HUES48 (cell line): ENCODE measurements at regions not wholly inside any gene's neighbourhood (a gene's known extent, or its start where the extent isn't known, plus 50 kb on each side); places are given as distances from the start of the nearest gene placed in this dataset.
A peak's percentile ranks its signal among the peaks of the same experiment; 100 is the strongest.
"Not testable (repeated sequence)": the region's sequence is repeated elsewhere in the genome, so short reads cannot be mapped to it uniquely, and the experiment has no call there.

ENCODE experiments used
- H3K27ac ChIP-seq: one replicate; pipeline ENCODE4 v1.7.0; 2013; ENCODE audit warnings: low read depth, low read length, inconsistent platforms
- H3K27me3 ChIP-seq: 2 replicates; pipeline ENCODE4 v1.6.1; 2013; ENCODE audit warnings: mild to moderate bottlenecking, low read length; ENCODE audit not compliant: control insufficient read depth, insufficient read depth
- H3K36me3 ChIP-seq: 2 replicates; pipeline ENCODE4 v1.6.1; 2013; ENCODE audit warnings: low read length; ENCODE audit not compliant: control insufficient read depth, insufficient read depth
- H3K4me1 ChIP-seq: 2 replicates; pipeline ENCODE4 v1.6.1; 2013; ENCODE audit warnings: mild to moderate bottlenecking, low read length; ENCODE audit not compliant: control insufficient read depth, insufficient read depth
- H3K4me3 ChIP-seq: 2 replicates; pipeline ENCODE4 v1.5.1; 2013; ENCODE audit warnings: mild to moderate bottlenecking, low read depth, low read length
- H3K9ac ChIP-seq: 2 replicates; pipeline ENCODE4 v1.6.1; 2013; ENCODE audit warnings: mild to moderate bottlenecking, low read depth, low read length, moderate library complexity
- H3K9me3 ChIP-seq: 2 replicates; pipeline ENCODE4 v1.6.1; 2013; ENCODE audit warnings: low read length; ENCODE audit not compliant: control insufficient read depth, insufficient read depth

GRCh38 chr5:104024538-104024937 lies 461.9 kb upstream of the NUDT12 start:
- H3K36me3 ChIP-seq, result no peaks in the 10 kb centered on the region
- no peak overlapping the region for H3K9ac ChIP-seq
- no peak overlapping the region for H3K27ac ChIP-seq
- no peaks in the 10 kb centered on the region for H3K4me1 ChIP-seq
- peaks cover 25% of the 10 kb centered on the region for H3K9me3 ChIP-seq
- no peaks in the 10 kb centered on the region for H3K27me3 ChIP-seq
- no peak overlapping the region for H3K4me3 ChIP-seq

GRCh38 chr5:104023739-104024138 lies 461.1 kb upstream of the NUDT12 start:
- Histone ChIP-seq H3K4me1 (no peaks in the 10 kb centered on the region), H3K9me3 (peaks cover 22% of the 10 kb centered on the region), H3K4me3 (no peak overlapping the region), H3K36me3 (no peaks in the 10 kb centered on the region), H3K27ac (no peak overlapping the region), H3K9ac (no peak overlapping the region), H3K27me3 (no peaks in the 10 kb centered on the region)

GRCh38 chr5:104019956-104020355 lies 457.4 kb upstream of the NUDT12 start:
- Histone ChIP-seq H3K4me1 (no peaks in the 10 kb centered on the region), H3K9me3 (peaks cover 21% of the 10 kb centered on the region), H3K36me3 (no peaks in the 10 kb centered on the region), H3K4me3 (no peak overlapping the region), H3K27me3 (no peaks in the 10 kb centered on the region), H3K9ac (no peak overlapping the region), H3K27ac (no peak overlapping the region)

GRCh38 chr5:104018299-104018698 lies 455.7 kb upstream of the NUDT12 start:
- no peaks in the 10 kb centered on the region for H3K27me3 ChIP-seq
- no peaks in the 10 kb centered on the region for H3K4me1 ChIP-seq

DNA sequence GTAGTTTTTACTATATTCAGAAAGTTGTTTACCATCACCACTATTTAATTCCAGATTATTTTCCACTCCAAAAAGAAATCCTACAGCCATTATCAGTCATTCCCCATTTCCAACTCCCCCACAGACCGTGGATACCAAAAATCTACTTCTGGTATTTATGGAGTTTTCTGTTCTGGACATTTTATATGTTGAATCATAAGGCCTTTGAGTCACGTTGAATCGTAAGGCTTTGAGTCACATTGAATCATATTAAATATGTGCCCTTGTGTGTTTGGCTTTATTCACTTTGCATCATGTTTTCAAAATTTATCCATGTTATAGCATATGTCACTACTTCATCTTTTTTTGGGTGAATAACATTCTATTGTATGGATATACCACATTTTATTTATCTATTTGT lies 454.1 kb upstream of the NUDT12 start:
- no peak overlapping the region for H3K27ac ChIP-seq
- H3K4me1 ChIP-seq, result no peaks in the 10 kb centered on the region
- H3K27me3 ChIP-seq, result no peaks in the 10 kb centered on the region
- H3K36me3 ChIP-seq, result no peaks in the 10 kb centered on the region
- H3K9me3 ChIP-seq, result peaks cover 21% of the 10 kb centered on the region
- H3K4me3 ChIP-seq, result no peak overlapping the region
- no peak overlapping the region for H3K9ac ChIP-seq

More at GRCh38 chr5:104018299-104018698, 455.7 kb upstream of the NUDT12 start:
- Histone ChIP-seq H3K36me3 (no peaks in the 10 kb centered on the region), H3K27ac (no peak overlapping the region), H3K9ac (no peak overlapping the region), H3K4me3 (no peak overlapping the region), H3K9me3 (peaks cover 21% of the 10 kb centered on the region)

DNA sequence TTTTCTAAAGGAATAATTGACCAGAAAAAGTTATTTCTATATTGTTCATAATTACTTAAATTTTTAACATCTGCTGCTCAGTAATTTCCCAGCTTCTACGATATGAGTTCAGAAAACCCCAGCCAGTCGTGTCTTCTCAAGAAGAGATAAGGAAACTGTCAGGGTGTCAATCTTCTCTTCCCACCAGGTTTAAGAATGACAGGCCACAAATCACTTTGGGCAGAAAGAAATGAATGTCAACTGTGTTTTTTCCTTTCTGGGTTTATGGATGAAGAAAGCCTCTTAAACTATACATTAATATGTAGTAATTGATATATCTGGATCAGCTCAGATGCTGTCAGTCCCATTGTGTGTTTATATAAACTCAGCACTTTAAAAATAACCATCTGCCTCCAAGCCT lies 453.2 kb upstream of the NUDT12 start:
- H3K27me3 ChIP-seq, result no peaks in the 10 kb centered on the region
- no peak overlapping the region for H3K27ac ChIP-seq
- no peak overlapping the region for H3K4me3 ChIP-seq
- H3K9ac ChIP-seq, result no peak overlapping the region
- no peaks in the 10 kb centered on the region for H3K4me1 ChIP-seq
- peaks cover 21% of the 10 kb centered on the region for H3K9me3 ChIP-seq
- H3K36me3 ChIP-seq, result no peaks in the 10 kb centered on the region

GRCh38 chr5:104002783-104003182 lies 440.2 kb upstream of the NUDT12 start:
- not testable (repeated sequence) for H3K4me1 ChIP-seq, H3K9me3 ChIP-seq, H3K27ac ChIP-seq, H3K27me3 ChIP-seq, H3K36me3 ChIP-seq, H3K4me3 ChIP-seq, H3K9ac ChIP-seq

GRCh38 chr5:104001136-104001535 lies 438.5 kb upstream of the NUDT12 start:
- Histone ChIP-seq H3K9me3 (no peaks in the 10 kb centered on the region), H3K4me3 (no peak overlapping the region), H3K27ac (no peak overlapping the region), H3K36me3 (no peaks in the 10 kb centered on the region), H3K4me1 (no peaks in the 10 kb centered on the region), H3K9ac (no peak overlapping the region), H3K27me3 (no peaks in the 10 kb centered on the region)

DNA sequence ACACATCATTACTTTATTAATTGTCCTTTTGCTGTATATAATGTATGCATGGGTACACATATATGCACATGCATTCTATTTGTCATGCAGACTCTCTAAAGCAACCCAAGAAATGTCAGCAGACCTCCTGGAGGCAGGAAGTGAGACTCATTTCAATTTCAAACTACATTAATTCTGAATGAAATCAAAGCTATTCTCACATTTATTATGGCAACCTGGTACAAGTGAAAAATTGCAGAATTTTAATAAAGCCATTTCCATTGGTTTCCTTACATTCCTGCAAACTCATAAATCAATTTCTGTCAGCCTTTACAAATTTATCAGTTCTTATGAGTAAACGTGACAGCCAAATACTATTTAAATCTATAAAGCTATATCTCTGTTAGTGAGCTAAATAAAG lies 430.4 kb upstream of the NUDT12 start:
- H3K4me3 ChIP-seq, result no peak overlapping the region
- H3K9ac ChIP-seq, result no peak overlapping the region
- H3K27ac ChIP-seq, result peak overlapping the region; percentile 43

DNA sequence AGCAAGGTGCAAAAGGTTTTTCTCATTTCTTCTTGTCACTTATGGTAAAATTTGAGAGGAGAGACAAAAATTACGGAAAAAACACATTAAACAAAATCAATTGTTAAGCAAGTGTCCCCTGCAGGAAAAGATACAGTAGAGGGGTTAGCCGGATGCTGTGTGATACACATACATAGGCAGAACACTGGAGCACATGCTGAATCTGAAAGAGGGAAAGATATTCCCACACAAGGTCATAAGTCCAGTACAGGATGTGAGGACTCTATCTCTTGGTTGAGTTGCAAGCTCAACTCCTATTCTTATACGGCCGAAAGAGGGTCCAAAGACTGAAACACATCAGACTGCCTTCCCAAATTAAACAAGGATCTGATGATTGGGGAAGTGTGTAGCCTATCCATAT lies 427.5 kb upstream of the NUDT12 start:
- H3K27ac ChIP-seq, result no peak overlapping the region
- H3K4me3 ChIP-seq, result no peak overlapping the region

More for the DNA sequence above, 430.4 kb upstream of the NUDT12 start:
- Histone ChIP-seq H3K4me1 (peaks cover 33% of the 10 kb centered on the region), H3K27me3 (no peaks in the 10 kb centered on the region), H3K9me3 (no peaks in the 10 kb centered on the region), H3K36me3 (no peaks in the 10 kb centered on the region)

DNA sequence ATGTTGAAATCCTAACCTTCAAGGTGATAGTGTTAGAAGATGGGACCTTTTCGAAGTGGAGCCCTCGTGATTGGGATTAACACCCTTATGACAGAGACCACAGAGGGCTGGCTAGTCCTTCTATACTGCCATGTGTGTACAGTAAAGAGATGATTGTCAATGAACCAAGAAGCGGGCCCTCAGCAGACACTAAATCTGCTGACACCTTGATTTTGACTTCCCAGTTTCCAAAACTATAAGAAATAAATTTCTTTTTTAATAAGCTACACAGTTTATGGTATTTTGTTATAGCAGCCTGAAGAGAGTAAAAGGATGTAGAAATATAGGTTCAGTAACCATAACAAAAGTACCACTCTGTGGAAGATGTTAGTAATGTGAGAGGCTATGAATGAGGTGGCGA lies 419.0 kb upstream of the NUDT12 start:
- Histone ChIP-seq H3K9ac (no peak overlapping the region), H3K9me3 (no peaks in the 10 kb centered on the region), H3K27me3 (no peaks in the 10 kb centered on the region), H3K27ac (no peak overlapping the region), H3K4me1 (no peaks in the 10 kb centered on the region), H3K36me3 (no peaks in the 10 kb centered on the region), H3K4me3 (no peak overlapping the region)

More for the DNA sequence above, 427.5 kb upstream of the NUDT12 start:
- H3K27me3 ChIP-seq, result no peaks in the 10 kb centered on the region
- no peak overlapping the region for H3K9ac ChIP-seq
- no peaks in the 10 kb centered on the region for H3K9me3 ChIP-seq
- H3K36me3 ChIP-seq, result no peaks in the 10 kb centered on the region
- H3K4me1 ChIP-seq, result peaks cover 30% of the 10 kb centered on the region

DNA sequence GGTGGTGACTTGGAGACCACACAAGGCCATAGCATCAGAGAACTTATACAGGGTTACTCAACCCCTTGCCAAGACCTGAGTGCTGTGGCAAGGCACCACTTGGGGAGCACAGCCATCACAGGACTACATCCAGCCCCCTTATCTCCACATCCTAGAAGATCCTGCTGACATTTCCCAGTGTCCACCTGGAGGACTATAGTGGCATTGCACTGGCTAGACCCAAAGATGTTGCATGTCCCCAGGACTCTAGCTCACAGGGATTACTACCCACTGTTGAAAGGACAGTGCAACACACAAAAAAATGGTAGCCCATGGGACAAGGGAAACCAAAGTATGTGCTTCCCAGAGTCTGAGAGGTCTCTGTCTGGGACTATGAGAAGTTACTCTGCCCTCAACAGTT lies 411.1 kb upstream of the NUDT12 start:
- Histone ChIP-seq H3K4me3 (no peak overlapping the region), H3K4me1 (no peaks in the 10 kb centered on the region), H3K27ac (no peak overlapping the region), H3K9ac (no peak overlapping the region), H3K36me3 (no peaks in the 10 kb centered on the region), H3K27me3 (no peaks in the 10 kb centered on the region), H3K9me3 (0 out of 2 replicates have a peak, but pooled peaks cover 5% of the 10 kb centered on the region)
